Epithelial cell of esophagus (primary cell): ENCODE measurements at regions not wholly inside any gene's neighbourhood (a gene's known extent, or its start where the extent isn't known, plus 50 kb on each side); places are given as distances from the start of the nearest gene placed in this dataset.
"Not testable (repeated sequence)": the region's sequence is repeated elsewhere in the genome, so short reads cannot be mapped to it uniquely, and the experiment has no call there.

Experiments used
- DNase-seq: peaks from one replicate; pipeline ENCODE4 v3.0.0; 2010; ENCODE audit warnings: low read depth
- H3K4me3 ChIP-seq: 2 replicates; pipeline ENCODE4 v1.5.1; 2011; ENCODE audit warnings: mild to moderate bottlenecking, low read length, control low read depth
- TF ChIP-seq, protein P1 (sequence below): IDR thresholded peaks from 2 replicates; pipeline ENCODE4 v1.5.1; 2011; ENCODE audit warnings: low read depth, mild to moderate bottlenecking, low read length, control low read depth, inconsistent platforms; ENCODE audit not compliant: insufficient read depth; ENCODE audit errors: missing control alignments

GRCh38 chr20:48124181-48124782 is 339.0 kb upstream of the SULF2 start:
- H3K4me3 ChIP-seq: no peak overlapping the region
- TF ChIP-seq, protein P1, sequence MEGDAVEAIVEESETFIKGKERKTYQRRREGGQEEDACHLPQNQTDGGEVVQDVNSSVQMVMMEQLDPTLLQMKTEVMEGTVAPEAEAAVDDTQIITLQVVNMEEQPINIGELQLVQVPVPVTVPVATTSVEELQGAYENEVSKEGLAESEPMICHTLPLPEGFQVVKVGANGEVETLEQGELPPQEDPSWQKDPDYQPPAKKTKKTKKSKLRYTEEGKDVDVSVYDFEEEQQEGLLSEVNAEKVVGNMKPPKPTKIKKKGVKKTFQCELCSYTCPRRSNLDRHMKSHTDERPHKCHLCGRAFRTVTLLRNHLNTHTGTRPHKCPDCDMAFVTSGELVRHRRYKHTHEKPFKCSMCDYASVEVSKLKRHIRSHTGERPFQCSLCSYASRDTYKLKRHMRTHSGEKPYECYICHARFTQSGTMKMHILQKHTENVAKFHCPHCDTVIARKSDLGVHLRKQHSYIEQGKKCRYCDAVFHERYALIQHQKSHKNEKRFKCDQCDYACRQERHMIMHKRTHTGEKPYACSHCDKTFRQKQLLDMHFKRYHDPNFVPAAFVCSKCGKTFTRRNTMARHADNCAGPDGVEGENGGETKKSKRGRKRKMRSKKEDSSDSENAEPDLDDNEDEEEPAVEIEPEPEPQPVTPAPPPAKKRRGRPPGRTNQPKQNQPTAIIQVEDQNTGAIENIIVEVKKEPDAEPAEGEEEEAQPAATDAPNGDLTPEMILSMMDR: no peak
- DNase-seq: no peak

- DNase-seq: no peak
- TF ChIP-seq, protein P1: no peak
- H3K4me3 ChIP-seq: no peak overlapping the region
Observed at GRCh38 chr20:48120120-48120519, 334.8 kb upstream of the SULF2 start.

DNA sequence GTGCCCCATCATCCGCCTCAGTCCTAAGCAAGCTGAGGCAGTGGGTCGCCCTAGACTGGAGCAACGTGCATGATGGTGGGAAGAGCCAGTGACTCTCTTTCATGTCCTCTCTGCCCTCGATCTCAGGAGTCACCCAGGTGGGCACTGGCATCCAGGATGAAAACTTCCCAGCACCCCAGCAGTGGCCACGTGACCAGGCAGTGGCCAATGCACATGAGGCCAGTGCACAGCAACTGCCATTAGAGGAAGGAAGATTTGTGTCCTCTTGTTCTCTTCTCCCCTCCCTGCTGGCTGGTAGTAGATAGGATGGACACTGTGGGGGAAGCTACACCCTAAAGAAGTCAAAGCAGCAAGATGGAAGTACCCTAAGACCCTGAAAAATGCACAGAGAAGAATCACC is 334.1 kb upstream of the SULF2 start:
- not testable (repeated sequence) for DNase-seq

DNA sequence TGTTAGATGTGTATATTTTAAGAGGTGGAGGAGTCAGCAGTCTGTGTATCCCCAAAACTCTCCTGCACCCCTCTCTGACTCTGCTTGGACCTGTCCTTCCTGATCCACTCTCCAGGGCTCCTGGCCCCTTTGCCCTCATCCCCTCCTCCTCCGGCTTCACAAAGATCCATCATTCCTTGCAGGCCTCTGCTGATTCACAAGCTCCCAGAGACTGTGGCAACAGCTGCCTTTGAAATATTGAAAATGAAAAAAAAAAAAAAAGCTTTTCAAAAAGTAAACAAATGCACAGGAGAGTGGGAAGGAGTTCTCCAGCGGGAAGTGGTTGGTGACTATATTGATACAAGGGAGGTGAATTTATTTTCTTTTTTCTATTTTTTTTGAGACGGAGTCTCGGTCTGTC is 330.2 kb upstream of the SULF2 start:
- H3K4me3 ChIP-seq: no peak overlapping the region
- TF ChIP-seq, protein P1: no peak
- DNase-seq: no peak

More for the DNA sequence above, 334.1 kb upstream of the SULF2 start:
- not testable (repeated sequence) for H3K4me3 ChIP-seq

GRCh38 chr20:48107560-48107959 is 322.3 kb upstream of the SULF2 start:
- no peak for DNase-seq
- TF ChIP-seq, protein P1: no peak
- H3K4me3 ChIP-seq: no peak overlapping the region

GRCh38 chr20:48106428-48106827 is 321.1 kb upstream of the SULF2 start:
- H3K4me3 ChIP-seq: no peak overlapping the region
- TF ChIP-seq, protein P1: no peak
- no peak for DNase-seq

DNA sequence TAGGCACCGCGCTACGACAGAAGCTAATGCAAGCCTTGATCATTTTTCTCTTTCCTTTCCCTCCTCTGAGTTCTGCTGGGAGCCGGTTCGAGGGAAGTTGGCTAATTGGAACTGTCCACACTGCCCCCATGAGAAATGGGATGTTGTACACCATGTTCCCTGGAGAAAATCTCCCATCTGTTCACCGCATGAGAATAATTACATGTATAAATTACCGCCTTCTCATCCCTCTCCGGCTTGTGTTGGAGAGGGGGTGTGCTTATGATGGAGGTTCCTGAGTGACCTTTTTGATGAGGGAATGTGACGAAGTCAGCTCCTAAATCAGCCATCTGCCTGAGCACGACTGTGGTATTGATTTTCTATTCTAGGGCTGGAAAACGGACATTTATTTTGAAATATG is 320.2 kb upstream of the SULF2 start:
- no peak for DNase-seq
- no peak overlapping the region for H3K4me3 ChIP-seq
- TF ChIP-seq, protein P1: no peak
